Prostate gland (tissue), 2 donors: ENCODE measurements at regions not wholly inside any gene's neighbourhood (a gene's known extent, or its start where the extent isn't known, plus 50 kb on each side); places are given as distances from the start of the nearest gene placed in this dataset.
"Not testable (repeated sequence)": the region's sequence is repeated elsewhere in the genome, so short reads cannot be mapped to it uniquely, and the experiment has no call there.

Source experiments
- CTCF ChIP-seq, 4 experiments: fragments of 200-600 bp in 2 of 4; fragments of 450-650 bp in 2 of 4; sonication (generic) in 2 of 4; IDR thresholded peaks; 1 replicate in 3 of 4; 2 replicates in 1 of 4; pipeline ENCODE4 v1.5.1; 2016 to 2019; ENCODE audit warnings: antibody characterized with exemption in 4 of 4, mild to moderate bottlenecking in 2 of 4, moderate library complexity in 2 of 4
- POLR2A ChIP-seq: fragments of 450-650 bp; IDR thresholded peaks from one replicate; pipeline ENCODE4 v1.6.1; 2016; ENCODE audit warnings: antibody characterized with exemption, mild to moderate bottlenecking
- POLR2AphosphoS5 ChIP-seq: sonication (generic); formaldehyde crosslinking; IDR thresholded peaks from one replicate; pipeline ENCODE4 v1.6.1; 2017; ENCODE audit warnings: antibody characterized with exemption

GRCh38 chr4:18418195-18418898 is 396.8 kb upstream of the LCORL start:
- TF ChIP-seq POLR2A; CTCF (IDR thresholded peaks at IDR 0.05); POLR2AphosphoS5: not testable (repeated sequence)
